HFFc6 (cell line): ENCODE measurements at regions not wholly inside any gene's neighbourhood (a gene's known extent, or its start where the extent isn't known, plus 50 kb on each side); places are given as distances from the start of the nearest gene placed in this dataset.

Experiments
- DNase-seq: peaks from one replicate; pipeline ENCODE4 v3.0.0-alpha.2; 2018
- H3K27ac Mint-ChIP-seq: 2 replicates; pipeline ENCODE4 v1.8.0; 2020; ENCODE audit warnings: mild to moderate bottlenecking, mixed read lengths
- H3K27me3 Mint-ChIP-seq: 2 replicates; pipeline ENCODE4 v1.8.0; 2021; ENCODE audit warnings: mild to moderate bottlenecking, moderate library complexity, mixed read lengths; ENCODE audit not compliant: insufficient read depth
- H3K36me3 Mint-ChIP-seq: 2 replicates; pipeline ENCODE4 v1.8.0; 2021; ENCODE audit warnings: low read depth, mixed read lengths
- H3K4me1 Mint-ChIP-seq: 2 replicates; pipeline ENCODE4 v1.8.0; 2020; ENCODE audit warnings: low read depth, mixed read lengths
- H3K4me3 Mint-ChIP-seq: 2 replicates; pipeline ENCODE4 v1.8.0; 2020; ENCODE audit warnings: mild to moderate bottlenecking, moderate library complexity, mixed read lengths
- H3K9me3 Mint-ChIP-seq: 2 replicates; pipeline ENCODE4 v1.8.0; 2020; ENCODE audit warnings: mild to moderate bottlenecking, mixed read lengths
- TF ChIP-seq, protein P1 (sequence below): fragments of 200-600 bp; sonication (generic); IDR thresholded peaks from 2 replicates; pipeline ENCODE4 v1.5.0; 2021; ENCODE audit warnings: antibody characterized with exemption, mild to moderate bottlenecking

DNA sequence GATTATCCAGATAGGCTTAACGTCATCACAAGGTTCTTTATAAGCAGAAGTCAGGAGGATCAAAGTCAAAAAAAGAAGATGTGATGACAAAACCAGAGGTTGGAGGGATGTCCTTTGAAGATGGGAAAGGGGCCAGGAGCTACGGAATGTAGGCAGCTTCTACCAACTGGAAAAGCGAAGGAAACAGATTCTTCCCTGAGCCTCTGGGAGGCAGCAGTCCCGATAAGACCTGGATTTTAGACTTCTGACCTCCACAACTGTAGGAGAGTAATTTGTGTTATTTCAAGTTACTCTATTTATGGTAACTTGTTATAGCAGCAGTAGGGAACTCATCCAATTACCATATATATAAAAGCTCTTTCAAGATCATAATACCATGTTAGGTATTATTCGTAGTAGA is 98.8 kb upstream of the MYCBP2 start:
- H3K9me3 Mint-ChIP-seq = no peaks in the 10 kb centered on the region
- TF ChIP-seq, protein P1, sequence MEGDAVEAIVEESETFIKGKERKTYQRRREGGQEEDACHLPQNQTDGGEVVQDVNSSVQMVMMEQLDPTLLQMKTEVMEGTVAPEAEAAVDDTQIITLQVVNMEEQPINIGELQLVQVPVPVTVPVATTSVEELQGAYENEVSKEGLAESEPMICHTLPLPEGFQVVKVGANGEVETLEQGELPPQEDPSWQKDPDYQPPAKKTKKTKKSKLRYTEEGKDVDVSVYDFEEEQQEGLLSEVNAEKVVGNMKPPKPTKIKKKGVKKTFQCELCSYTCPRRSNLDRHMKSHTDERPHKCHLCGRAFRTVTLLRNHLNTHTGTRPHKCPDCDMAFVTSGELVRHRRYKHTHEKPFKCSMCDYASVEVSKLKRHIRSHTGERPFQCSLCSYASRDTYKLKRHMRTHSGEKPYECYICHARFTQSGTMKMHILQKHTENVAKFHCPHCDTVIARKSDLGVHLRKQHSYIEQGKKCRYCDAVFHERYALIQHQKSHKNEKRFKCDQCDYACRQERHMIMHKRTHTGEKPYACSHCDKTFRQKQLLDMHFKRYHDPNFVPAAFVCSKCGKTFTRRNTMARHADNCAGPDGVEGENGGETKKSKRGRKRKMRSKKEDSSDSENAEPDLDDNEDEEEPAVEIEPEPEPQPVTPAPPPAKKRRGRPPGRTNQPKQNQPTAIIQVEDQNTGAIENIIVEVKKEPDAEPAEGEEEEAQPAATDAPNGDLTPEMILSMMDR = no peak
- no peak overlapping the region for H3K27ac Mint-ChIP-seq
- H3K4me3 Mint-ChIP-seq = no peak overlapping the region
- no peak for DNase-seq
- no peaks in the 10 kb centered on the region; the same call in 1 of the 2 replicates for H3K4me1 Mint-ChIP-seq
- no peaks in the 10 kb centered on the region for H3K36me3 Mint-ChIP-seq
- H3K27me3 Mint-ChIP-seq = no peaks in the 10 kb centered on the region

DNA sequence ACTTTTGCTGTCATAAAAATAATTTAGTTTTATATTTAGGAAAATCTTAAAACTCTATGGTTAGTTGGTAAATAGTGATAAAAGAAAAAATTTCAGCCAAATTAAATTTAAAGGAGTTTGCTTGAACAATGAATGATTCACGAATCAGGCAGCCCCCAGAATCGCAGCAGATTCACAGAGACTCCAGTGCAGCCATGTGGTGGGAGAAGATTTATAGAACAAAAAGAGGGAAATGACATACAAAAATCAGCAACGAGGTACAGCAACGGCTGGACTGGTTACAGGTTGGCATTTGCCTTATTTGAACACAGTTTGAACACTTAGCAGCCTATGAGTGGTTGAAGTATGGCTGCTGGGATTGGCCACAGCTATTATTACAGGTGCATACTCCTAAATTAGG is 96.4 kb upstream of the MYCBP2 start:
- H3K4me3 Mint-ChIP-seq = no peak overlapping the region
- H3K27ac Mint-ChIP-seq = no peak overlapping the region
- TF ChIP-seq, protein P1 = no peak
- no peaks in the 10 kb centered on the region; the same call in 1 of the 2 replicates for H3K27me3 Mint-ChIP-seq
- no peak for DNase-seq
- H3K4me1 Mint-ChIP-seq = no peaks in the 10 kb centered on the region
- no peaks in the 10 kb centered on the region for H3K9me3 Mint-ChIP-seq
- no peaks in the 10 kb centered on the region for H3K36me3 Mint-ChIP-seq

DNA sequence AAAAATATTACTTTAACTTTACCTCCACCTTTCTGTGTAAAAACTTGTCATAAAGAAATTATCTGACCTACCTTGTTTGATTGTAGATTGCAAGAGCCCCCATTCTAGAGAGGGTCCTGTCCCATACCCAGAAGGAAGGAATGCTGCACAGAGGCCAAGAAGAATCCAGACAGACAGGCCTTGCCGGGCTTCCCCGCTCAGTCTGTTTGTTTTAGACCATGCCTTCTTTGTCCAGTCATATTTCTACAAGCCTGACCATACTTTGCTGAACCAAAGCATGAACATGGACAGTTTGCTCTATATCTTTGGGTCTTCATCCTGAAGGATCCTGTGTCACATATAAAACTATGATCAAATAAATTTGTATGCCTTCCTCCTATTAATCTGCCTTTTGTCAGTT is 95.8 kb upstream of the MYCBP2 start:
- H3K27ac Mint-ChIP-seq = no peak overlapping the region
- no peaks in the 10 kb centered on the region for H3K4me1 Mint-ChIP-seq
- no peak overlapping the region for H3K4me3 Mint-ChIP-seq
- H3K27me3 Mint-ChIP-seq = no peaks in the 10 kb centered on the region; the same call in 1 of the 2 replicates
- TF ChIP-seq, protein P1 = no peak
- H3K36me3 Mint-ChIP-seq = no peaks in the 10 kb centered on the region
- DNase-seq = no peak
- H3K9me3 Mint-ChIP-seq = no peaks in the 10 kb centered on the region

DNA sequence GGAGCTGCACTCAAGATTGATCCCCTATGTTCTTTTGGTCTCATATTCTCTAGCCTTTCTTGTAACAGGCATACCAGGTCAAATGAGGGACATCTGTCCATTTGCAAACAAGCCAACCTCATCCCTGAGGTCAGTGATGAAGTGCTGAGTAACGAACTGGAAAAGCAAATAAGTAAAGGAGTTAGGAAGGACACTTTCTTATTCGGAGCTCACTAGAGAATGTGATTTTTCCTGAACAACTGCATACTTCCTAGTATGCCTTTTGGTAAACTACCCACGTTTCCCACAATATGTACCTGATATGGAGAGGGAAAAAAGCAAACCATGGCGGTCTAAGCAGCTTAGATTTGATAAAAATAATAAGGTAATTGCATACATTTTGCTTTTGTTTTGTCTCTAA is 91.0 kb upstream of the MYCBP2 start:
- Mint-ChIP-seq H3K9me3 (no peaks in the 10 kb centered on the region), H3K27me3 (no peaks in the 10 kb centered on the region; the same call in 1 of the 2 replicates), H3K27ac (no peak overlapping the region), H3K4me1 (no peaks in the 10 kb centered on the region), H3K36me3 (no peaks in the 10 kb centered on the region), H3K4me3 (no peak overlapping the region)
- no peak for DNase-seq
- TF ChIP-seq, protein P1 = no peak

DNA sequence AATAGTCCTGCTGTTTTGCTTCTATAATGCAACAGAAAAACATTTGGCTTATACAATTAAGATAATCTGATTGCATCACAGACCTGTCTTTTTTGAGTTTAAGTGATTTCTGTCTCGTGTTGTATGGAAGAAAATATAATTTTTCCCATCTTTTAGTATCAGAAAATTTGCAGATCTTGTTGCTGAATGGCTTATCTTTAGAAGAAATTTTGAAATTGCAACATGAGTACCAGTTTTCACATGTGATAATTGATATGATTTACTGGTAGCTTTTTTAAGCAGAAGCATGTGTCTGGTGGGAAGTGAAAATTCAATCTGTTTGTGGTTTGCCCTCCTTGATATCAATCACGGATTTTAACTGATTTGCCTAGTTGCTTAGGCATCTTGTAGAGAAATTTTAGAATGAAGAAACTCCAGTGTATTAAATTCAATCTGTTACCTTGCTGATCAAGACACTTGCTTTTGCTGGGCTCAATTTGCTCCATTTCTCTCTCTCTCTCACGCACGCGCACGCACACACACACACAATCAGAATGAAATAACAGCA is 89.8 kb upstream of the MYCBP2 start:
- Mint-ChIP-seq H3K27me3 (peaks cover 2% of the 10 kb centered on the region), H3K9me3 (no peaks in the 10 kb centered on the region)

More for the DNA sequence above, 89.8 kb upstream of the MYCBP2 start:
- Mint-ChIP-seq H3K36me3 (no peaks in the 10 kb centered on the region), H3K4me1 (no peaks in the 10 kb centered on the region), H3K4me3 (no peak overlapping the region), H3K27ac (no peak overlapping the region)
- no peak for DNase-seq
- TF ChIP-seq, protein P1 = no peak
